Heart left ventricle (tissue), 13 donors: ENCODE measurements at regions not wholly inside any gene's neighbourhood (a gene's known extent, or its start where the extent isn't known, plus 50 kb on each side); places are given as distances from the start of the nearest gene placed in this dataset.

Experiments
- POLR2A ChIP-seq, 2 donors: fragments of 450-650 bp; IDR thresholded peaks; one replicate each; pipeline ENCODE4 v1.6.1; 2017; ENCODE audit warnings: antibody characterized with exemption in 2 of 2, mild to moderate bottlenecking in 2 of 2, moderate library complexity in 2 of 2
- TF ChIP-seq, protein P1 (sequence below), 12 donors: fragments of 200-600 bp; sonication (generic) in 4 of 12; IDR thresholded peaks; one replicate each; pipeline versions ENCODE4 v1.5.0 to v1.8.0; 2018 to 2022; ENCODE audit warnings: antibody characterized with exemption in 12 of 12, mild to moderate bottlenecking in 5 of 12
- donor health status: ischemic (EF 13 %, LVEDD 7.1; RV severe dilation, severe dysfunction).
- donor health status: DM: no; HTN: yes; CAD: no.
- donor health status: DM: no; HTN: no; CAD: no.
- donor health status: ischemic (EF 25% LVEDD 6.9; RV normal size, moderate dysfunction).
- donor health status: ischemic (EF 25% LVEDD 5.7; RV mildly dilated, moderate dysfunction).
- donor health status: ischemic (EF 35%, LVEDD 5.7; RV mildly dilated, moderate dysfunction).
- donor health status: nonischemic (EF 11% LVEDD 7.7; RV severe dilation, severe dysfunction).
- donor health status: DM: yes; HTN: yes; CAD: no.
- donor health status: PGD.
- donor health status: ischemic (EF 29% LVEDD 5.4; RV normal size, mild dysfunction).
- donor health status: nonischemic (EF 23%, LVEDD 6.1; RV moderate dilation, normal function).

DNA sequence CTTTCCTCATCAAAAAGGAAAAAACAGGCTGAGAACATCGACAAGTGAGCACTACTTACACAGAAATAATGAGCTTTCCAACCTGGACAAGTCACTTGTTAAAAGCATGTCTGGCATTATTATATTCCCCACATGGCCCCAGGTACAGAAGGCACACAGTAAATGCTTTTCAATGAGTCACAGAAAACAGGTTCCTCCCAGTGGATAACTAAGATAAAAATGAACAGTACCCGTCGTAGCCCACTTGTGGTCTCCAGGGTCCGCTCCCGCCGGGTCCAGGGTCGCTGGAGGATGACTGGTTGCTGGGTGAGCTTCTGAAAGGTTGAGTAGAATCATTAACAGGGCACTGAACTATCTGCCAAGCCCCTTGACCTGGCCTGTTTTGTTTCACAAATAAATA is 186.6 kb downstream of the SIPA1L2 start:
- TF ChIP-seq, protein P1, sequence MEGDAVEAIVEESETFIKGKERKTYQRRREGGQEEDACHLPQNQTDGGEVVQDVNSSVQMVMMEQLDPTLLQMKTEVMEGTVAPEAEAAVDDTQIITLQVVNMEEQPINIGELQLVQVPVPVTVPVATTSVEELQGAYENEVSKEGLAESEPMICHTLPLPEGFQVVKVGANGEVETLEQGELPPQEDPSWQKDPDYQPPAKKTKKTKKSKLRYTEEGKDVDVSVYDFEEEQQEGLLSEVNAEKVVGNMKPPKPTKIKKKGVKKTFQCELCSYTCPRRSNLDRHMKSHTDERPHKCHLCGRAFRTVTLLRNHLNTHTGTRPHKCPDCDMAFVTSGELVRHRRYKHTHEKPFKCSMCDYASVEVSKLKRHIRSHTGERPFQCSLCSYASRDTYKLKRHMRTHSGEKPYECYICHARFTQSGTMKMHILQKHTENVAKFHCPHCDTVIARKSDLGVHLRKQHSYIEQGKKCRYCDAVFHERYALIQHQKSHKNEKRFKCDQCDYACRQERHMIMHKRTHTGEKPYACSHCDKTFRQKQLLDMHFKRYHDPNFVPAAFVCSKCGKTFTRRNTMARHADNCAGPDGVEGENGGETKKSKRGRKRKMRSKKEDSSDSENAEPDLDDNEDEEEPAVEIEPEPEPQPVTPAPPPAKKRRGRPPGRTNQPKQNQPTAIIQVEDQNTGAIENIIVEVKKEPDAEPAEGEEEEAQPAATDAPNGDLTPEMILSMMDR (IDR thresholded peaks at IDR 0.05), result no peak
- no peak for TF ChIP-seq POLR2A (IDR thresholded peaks at IDR 0.05)
